PC-3 (cell line): ENCODE measurements at regions not wholly inside any gene's neighbourhood (a gene's known extent, or its start where the extent isn't known, plus 50 kb on each side); places are given as distances from the start of the nearest gene placed in this dataset.

Experiments used
- ATAC-seq: fragments of 200-7000 bp; cut with Tn5 transposase; 2 replicates; pipeline ENCODE4 v1.9.1; 2020; ENCODE audit warnings: mild to moderate bottlenecking, moderate library complexity
- BruUV-seq: library from RNA; stranded (reverse); fragments of 400-500 nt; replicated peaks from 2 replicates; lab custom pipeline; 2021; lab: Mats Ljungman, UMichigan
- CTCF ChIA-PET: fragments of 300-600 bp; sonication (Branson Sonifier 250); formaldehyde crosslinking; loops from one replicate; lab custom pipeline; 2022; ENCODE audit warnings: antibody characterized with exemption; lab: Charles Lee
- POLR2A ChIA-PET: fragments of 300-600 bp; sonication (Branson Sonifier 250); formaldehyde crosslinking; loops from one replicate; lab custom pipeline; 2022; ENCODE audit warnings: antibody characterized with exemption; ENCODE audit not compliant: unreplicated experiment; lab: Charles Lee
- DNase-seq: peaks from one replicate; pipeline ENCODE4 v3.0.0-alpha.2; 2015
- H2AFZ ChIP-seq: fragments of 300-600 bp; sonication (generic); 2 replicates; pipeline ENCODE4 v1.6.0; 2016; ENCODE audit warnings: antibody characterized with exemption, low read length
- H3F3A ChIP-seq: fragments of 300-600 bp; sonication (generic); one replicate; pipeline ENCODE4 v1.6.0; 2017; ENCODE audit warnings: antibody characterized with exemption, low read length, control low read depth, mild to moderate bottlenecking; ENCODE audit not compliant: unreplicated experiment
- H3K27ac ChIP-seq: fragments of 300-600 bp; sonication (generic); 2 replicates; pipeline ENCODE4 v1.5.1; 2016; ENCODE audit warnings: mild to moderate bottlenecking, low read length
- H3K27me3 ChIP-seq: fragments of 300-600 bp; sonication (generic); 2 replicates; pipeline ENCODE4 v1.6.1; 2016; ENCODE audit warnings: low read length, mixed read lengths
- H3K36me3 ChIP-seq: fragments of 300-600 bp; sonication (generic); 2 replicates; pipeline ENCODE4 v1.6.1; 2016; ENCODE audit warnings: low read depth, mixed run types, low read length, mixed read lengths
- H3K4me1 ChIP-seq: fragments of 300-600 bp; sonication (generic); 2 replicates; pipeline ENCODE4 v1.5.1; 2016; ENCODE audit warnings: low read length; ENCODE audit not compliant: insufficient read depth
- H3K4me2 ChIP-seq: fragments of 300-600 bp; sonication (generic); 2 replicates; pipeline ENCODE4 v1.6.0; 2016; ENCODE audit warnings: low read length
- H3K4me3 ChIP-seq: fragments of 300-600 bp; sonication (generic); 2 replicates; pipeline ENCODE4 v1.5.1; 2016; ENCODE audit warnings: mild to moderate bottlenecking, low read length, mixed read lengths
- H3K79me2 ChIP-seq: fragments of 300-600 bp; sonication (generic); 2 replicates; pipeline ENCODE4 v1.6.1; 2017; ENCODE audit warnings: low read length, mixed read lengths
- H3K9ac ChIP-seq: fragments of 300-600 bp; sonication (generic); 2 replicates; pipeline ENCODE4 v1.6.0; 2016; ENCODE audit warnings: mild to moderate bottlenecking, low read length
- H3K9me2 ChIP-seq: fragments of 300-600 bp; sonication (generic); replicated peaks from 2 replicates; pipeline ENCODE4 v1.6.1; 2016; ENCODE audit warnings: mixed run types, low read length, mixed read lengths
- H3K9me3 ChIP-seq: fragments of 300-600 bp; sonication (generic); 2 replicates; pipeline ENCODE4 v1.6.1; 2016; ENCODE audit warnings: low read length, mixed read lengths
- H4K20me1 ChIP-seq: fragments of 300-600 bp; sonication (generic); 2 replicates; pipeline ENCODE4 v1.6.1; 2016; ENCODE audit warnings: low read length, mixed read lengths
- EZH2 ChIP-seq: fragments of 300-600 bp; sonication (generic); IDR thresholded peaks from one replicate; pipeline ENCODE4 v1.6.1; 2017; ENCODE audit warnings: antibody characterized with exemption, mild to moderate bottlenecking, low read length; ENCODE audit not compliant: unreplicated experiment
- EZH2phosphoT487 ChIP-seq: fragments of 300-600 bp; sonication (generic); IDR thresholded peaks from 2 replicates; pipeline ENCODE4 v1.6.1; 2018; ENCODE audit warnings: mild to moderate bottlenecking, antibody characterized with exemption, low read length, borderline replicate concordance
- intact Hi-C: fragments of 100-400 bp; cut with micrococcal nuclease; formaldehyde crosslinking; loops from 2 replicates; pipeline ENCODE4 v1.9.0; 2023
- TF ChIP-seq, protein P1 (sequence below): fragments of 300-600 bp; sonication (generic); conservative IDR thresholded peaks from 2 replicates; pipeline ENCODE4 v1.5.1; 2017; ENCODE audit warnings: antibody characterized with exemption, low read depth, mild to moderate bottlenecking, low read length

DNA sequence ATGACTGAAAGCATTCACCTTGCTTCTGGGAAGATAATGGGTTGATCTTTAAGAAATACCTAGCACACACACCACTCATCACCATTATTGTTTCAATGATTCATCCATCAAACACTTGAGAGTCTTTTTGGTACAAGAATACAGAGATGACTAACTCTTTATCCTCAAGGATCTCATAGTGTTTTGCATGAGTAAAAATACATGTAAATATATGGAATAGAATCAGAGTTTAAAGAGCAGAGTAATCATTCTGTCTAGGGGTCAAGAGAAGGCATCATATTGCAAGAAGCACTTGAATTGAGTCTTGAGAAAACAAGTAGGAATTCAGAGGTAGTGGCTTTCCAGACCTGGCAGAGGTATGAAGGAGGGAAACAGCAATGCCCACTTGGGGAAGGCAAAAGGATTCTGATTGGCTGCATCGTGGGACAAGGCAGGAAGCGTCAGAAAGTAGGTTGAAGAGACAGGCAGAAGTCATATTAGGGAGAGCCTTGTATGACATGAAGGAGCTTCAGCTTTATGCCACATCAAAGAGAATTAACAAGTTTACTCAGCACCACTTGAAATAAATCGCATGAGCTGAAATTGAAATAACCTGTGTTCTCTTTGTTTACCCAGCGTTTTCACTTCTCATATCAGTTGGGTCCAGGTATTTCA is 542.5 kb downstream of the TLE1 start:
- Histone ChIP-seq H3K36me3 (no peaks in the 10 kb centered on the region), H2AFZ (no peak overlapping the region), H3K27me3 (no peaks in the 10 kb centered on the region), H3K79me2 (no peaks in the 10 kb centered on the region), H3K9ac (0 out of 2 replicates have a peak overlapping the region, but pooled peaks have one; percentile 11), H4K20me1 (no peaks in the 10 kb centered on the region), H3K4me2 (peak overlapping the region; percentile 63), H3K9me3 (0 out of 2 replicates have a peak, but pooled peaks cover 9% of the 10 kb centered on the region), H3F3A (no peaks in the 10 kb centered on the region), H3K4me3 (0 out of 2 replicates have a peak overlapping the region, but pooled peaks have one; percentile 12), H3K4me1 (peaks cover 40% of the 10 kb centered on the region), H3K27ac (peak overlapping the region; percentile 82), H3K9me2 (no peaks in the 10 kb centered on the region)
- CTCF ChIA-PET: interaction anchor here (0.6 kb wide), 1 partner anchor 30 kb away, joined by 3 read pairs; no protein-coding TSS in a partner anchor
- TF ChIP-seq EZH2phosphoT487 (no peak), EZH2 (no peak)
- TF ChIP-seq, protein P1, sequence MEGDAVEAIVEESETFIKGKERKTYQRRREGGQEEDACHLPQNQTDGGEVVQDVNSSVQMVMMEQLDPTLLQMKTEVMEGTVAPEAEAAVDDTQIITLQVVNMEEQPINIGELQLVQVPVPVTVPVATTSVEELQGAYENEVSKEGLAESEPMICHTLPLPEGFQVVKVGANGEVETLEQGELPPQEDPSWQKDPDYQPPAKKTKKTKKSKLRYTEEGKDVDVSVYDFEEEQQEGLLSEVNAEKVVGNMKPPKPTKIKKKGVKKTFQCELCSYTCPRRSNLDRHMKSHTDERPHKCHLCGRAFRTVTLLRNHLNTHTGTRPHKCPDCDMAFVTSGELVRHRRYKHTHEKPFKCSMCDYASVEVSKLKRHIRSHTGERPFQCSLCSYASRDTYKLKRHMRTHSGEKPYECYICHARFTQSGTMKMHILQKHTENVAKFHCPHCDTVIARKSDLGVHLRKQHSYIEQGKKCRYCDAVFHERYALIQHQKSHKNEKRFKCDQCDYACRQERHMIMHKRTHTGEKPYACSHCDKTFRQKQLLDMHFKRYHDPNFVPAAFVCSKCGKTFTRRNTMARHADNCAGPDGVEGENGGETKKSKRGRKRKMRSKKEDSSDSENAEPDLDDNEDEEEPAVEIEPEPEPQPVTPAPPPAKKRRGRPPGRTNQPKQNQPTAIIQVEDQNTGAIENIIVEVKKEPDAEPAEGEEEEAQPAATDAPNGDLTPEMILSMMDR: no peak
- ATAC-seq: peak; percentile 88
- DNase-seq: peak; percentile 85
- intact Hi-C loops: loop anchor here (1.0 to 5.0 kb wide), 3 partner anchors 22 to 345 kb away; no protein-coding TSS in a partner anchor
- no TSS peak for BruUV-seq
- POLR2A ChIA-PET: no interaction called here

DNA sequence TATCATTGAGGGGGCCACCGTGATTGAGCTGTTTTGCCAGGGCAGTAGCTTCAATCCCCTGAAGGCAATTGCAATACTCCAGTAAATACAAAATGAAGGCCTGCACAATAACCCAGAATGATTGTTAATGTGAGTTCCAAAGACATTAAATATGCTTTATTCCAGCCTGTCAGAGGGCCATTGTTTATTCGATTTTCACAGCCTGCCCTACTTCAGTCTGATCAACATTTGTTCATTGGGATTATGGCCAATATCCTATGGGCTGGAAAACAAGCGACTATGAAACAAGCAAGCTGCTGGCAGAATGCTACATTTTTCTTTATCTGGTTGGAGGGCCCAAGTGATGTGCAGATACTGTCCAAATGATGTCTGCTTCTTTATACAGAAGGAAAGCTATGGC is 543.1 kb downstream of the TLE1 start:
- ATAC-seq: peak; percentile 42
- DNase-seq: no peak
- CTCF ChIA-PET: interaction anchor here (0.6 kb wide), 1 partner anchor 30 kb away, joined by 3 read pairs; no protein-coding TSS in a partner anchor
- TF ChIP-seq EZH2: no peak
- TF ChIP-seq EZH2phosphoT487: no peak
- TF ChIP-seq, protein P1: no peak
- intact Hi-C loops: loop anchor here (1.0 to 5.0 kb wide), 3 partner anchors 21 to 346 kb away; no protein-coding TSS in a partner anchor
- Histone ChIP-seq H3K9me2 (no peaks in the 10 kb centered on the region), H3K27ac (peak overlapping the region; percentile 82), H3K36me3 (no peaks in the 10 kb centered on the region), H3K4me3 (no peak overlapping the region), H3K79me2 (no peaks in the 10 kb centered on the region), H2AFZ (no peak overlapping the region), H3K9ac (peak overlapping the region; percentile 31), H3K9me3 (0 out of 2 replicates have a peak, but pooled peaks cover 9% of the 10 kb centered on the region), H4K20me1 (no peaks in the 10 kb centered on the region), H3F3A (no peaks in the 10 kb centered on the region), H3K4me1 (peaks cover 40% of the 10 kb centered on the region), H3K4me2 (peak overlapping the region; percentile 63), H3K27me3 (no peaks in the 10 kb centered on the region)
- no TSS peak for BruUV-seq
- POLR2A ChIA-PET: no interaction called here
